ENCODE measurements at regions not wholly inside any gene's neighbourhood (a gene's known extent, or its start where the extent isn't known, plus 50 kb on each side); places are given as distances from the start of the nearest gene placed in this dataset.

GRCh38 chr13:88526186-88526852 lies 855.1 kb downstream of the SLITRK5 start:
- no peaks in the 10 kb centered on the region for H3K79me2 ChIP-seq (ENCODE audit: low read depth)
- CTCF ChIA-PET: no interaction called here
- H2AFZ ChIP-seq: no peak overlapping the region; the same call in 1 of the 2 replicates
- H3K27me3 ChIP-seq (ENCODE audit: insufficient read depth, low read depth): no peaks in the 10 kb centered on the region
- no peaks in the 10 kb centered on the region for H3K9me3 ChIP-seq (ENCODE audit: insufficient read depth, low read depth)
- H4K20me1 ChIP-seq (ENCODE audit: insufficient read depth): no peaks in the 10 kb centered on the region
- POLR2A ChIA-PET (ENCODE audit: unreplicated experiment): no interaction called here
- H3K9me2 ChIP-seq (ENCODE audit: insufficient read depth): no peaks in the 10 kb centered on the region
- no peaks in the 10 kb centered on the region for H3K36me3 ChIP-seq (ENCODE audit: low read depth)
- H3K27ac ChIP-seq: no peak overlapping the region
- TF ChIP-seq, protein P1, sequence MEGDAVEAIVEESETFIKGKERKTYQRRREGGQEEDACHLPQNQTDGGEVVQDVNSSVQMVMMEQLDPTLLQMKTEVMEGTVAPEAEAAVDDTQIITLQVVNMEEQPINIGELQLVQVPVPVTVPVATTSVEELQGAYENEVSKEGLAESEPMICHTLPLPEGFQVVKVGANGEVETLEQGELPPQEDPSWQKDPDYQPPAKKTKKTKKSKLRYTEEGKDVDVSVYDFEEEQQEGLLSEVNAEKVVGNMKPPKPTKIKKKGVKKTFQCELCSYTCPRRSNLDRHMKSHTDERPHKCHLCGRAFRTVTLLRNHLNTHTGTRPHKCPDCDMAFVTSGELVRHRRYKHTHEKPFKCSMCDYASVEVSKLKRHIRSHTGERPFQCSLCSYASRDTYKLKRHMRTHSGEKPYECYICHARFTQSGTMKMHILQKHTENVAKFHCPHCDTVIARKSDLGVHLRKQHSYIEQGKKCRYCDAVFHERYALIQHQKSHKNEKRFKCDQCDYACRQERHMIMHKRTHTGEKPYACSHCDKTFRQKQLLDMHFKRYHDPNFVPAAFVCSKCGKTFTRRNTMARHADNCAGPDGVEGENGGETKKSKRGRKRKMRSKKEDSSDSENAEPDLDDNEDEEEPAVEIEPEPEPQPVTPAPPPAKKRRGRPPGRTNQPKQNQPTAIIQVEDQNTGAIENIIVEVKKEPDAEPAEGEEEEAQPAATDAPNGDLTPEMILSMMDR (conservative IDR thresholded peaks at IDR 0.05): no peak
- TF ChIP-seq EZH2 (IDR thresholded peaks at IDR 0.05; ENCODE audit: low read depth): no peak
- intact Hi-C loops (cut with micrococcal nuclease; ENCODE audit: unreplicated experiment): no loop called here
- no TSS peak for BruUV-seq (replicated peaks)
- H3F3A ChIP-seq (ENCODE audit: insufficient read depth, low read depth): no peaks in the 10 kb centered on the region
- no peaks in the 10 kb centered on the region for H3K4me1 ChIP-seq (replicated peaks; ENCODE audit: insufficient read depth)
- H3K4me2 ChIP-seq: no peak overlapping the region
- no peak for DNase-seq
- H3K4me3 ChIP-seq: no peak overlapping the region

DNA sequence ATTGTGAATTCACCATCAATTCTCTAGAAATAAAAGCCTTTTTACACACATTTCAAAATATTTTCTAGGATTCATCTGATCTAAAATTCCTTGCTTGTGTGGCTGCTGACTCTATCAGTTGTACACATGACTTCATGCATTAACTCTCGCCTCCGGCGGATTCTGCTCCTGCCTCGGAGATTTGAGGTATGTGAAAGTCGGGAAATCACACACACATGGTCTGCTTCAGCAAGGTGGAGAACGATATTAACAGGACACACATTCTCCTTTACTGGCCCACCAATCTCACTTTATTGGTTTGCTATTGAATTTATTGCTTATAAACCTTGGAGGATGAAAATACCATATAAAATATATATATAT lies 855.7 kb downstream of the SLITRK5 start:
- Histone ChIP-seq H3K4me3 (no peak overlapping the region), H3K9me2 (ENCODE audit: insufficient read depth) (no peaks in the 10 kb centered on the region), H4K20me1 (ENCODE audit: insufficient read depth) (no peaks in the 10 kb centered on the region), H3K9me3 (ENCODE audit: insufficient read depth, low read depth) (no peaks in the 10 kb centered on the region), H3F3A (ENCODE audit: insufficient read depth, low read depth) (no peaks in the 10 kb centered on the region), H3K36me3 (ENCODE audit: low read depth) (no peaks in the 10 kb centered on the region), H3K27ac (no peak overlapping the region), H3K4me1 (replicated peaks; ENCODE audit: insufficient read depth) (no peaks in the 10 kb centered on the region), H3K27me3 (ENCODE audit: insufficient read depth, low read depth) (no peaks in the 10 kb centered on the region), H3K79me2 (ENCODE audit: low read depth) (no peaks in the 10 kb centered on the region), H2AFZ (no peak overlapping the region), H3K4me2 (no peak overlapping the region)
- intact Hi-C loops (cut with micrococcal nuclease; ENCODE audit: unreplicated experiment): no loop called here
- no peak for DNase-seq
- no TSS peak for BruUV-seq (replicated peaks)
- TF ChIP-seq, protein P1 (conservative IDR thresholded peaks at IDR 0.05): no peak
- no peak for TF ChIP-seq EZH2 (IDR thresholded peaks at IDR 0.05; ENCODE audit: low read depth)
- ChIA-PET CTCF (no interaction called here), POLR2A (ENCODE audit: unreplicated experiment) (no interaction called here)

DNA sequence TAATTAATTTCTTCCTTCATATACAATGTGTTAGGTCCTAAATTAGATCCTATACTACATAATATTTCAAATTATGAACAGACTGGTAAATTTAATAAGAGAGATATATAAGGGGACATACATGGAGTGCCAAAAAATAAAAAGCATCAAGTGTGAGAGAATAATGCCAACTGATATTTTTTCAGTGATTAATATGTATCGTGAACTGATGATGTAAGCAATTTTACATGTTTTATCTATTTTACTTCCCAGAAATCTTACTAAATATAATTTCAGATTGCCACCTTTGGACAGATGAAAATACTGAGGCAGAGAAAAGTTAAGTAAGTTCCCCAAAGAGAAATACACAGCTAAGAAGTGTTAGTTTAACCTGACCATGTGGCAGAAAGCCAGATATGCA lies 870.8 kb downstream of the SLITRK5 start:
- Histone ChIP-seq H3F3A (ENCODE audit: insufficient read depth, low read depth) (no peaks in the 10 kb centered on the region), H3K79me2 (ENCODE audit: low read depth) (no peaks in the 10 kb centered on the region), H3K9me3 (ENCODE audit: insufficient read depth, low read depth) (no peaks in the 10 kb centered on the region; the same call in 1 of the 2 replicates), H3K36me3 (ENCODE audit: low read depth) (no peaks in the 10 kb centered on the region), H3K27me3 (ENCODE audit: insufficient read depth, low read depth) (no peaks in the 10 kb centered on the region), H3K4me3 (no peak overlapping the region), H3K27ac (no peak overlapping the region), H2AFZ (no peak overlapping the region), H3K4me1 (replicated peaks; ENCODE audit: insufficient read depth) (no peaks in the 10 kb centered on the region), H3K4me2 (no peak overlapping the region), H3K9me2 (ENCODE audit: insufficient read depth) (no peaks in the 10 kb centered on the region), H4K20me1 (ENCODE audit: insufficient read depth) (no peaks in the 10 kb centered on the region)
- BruUV-seq (replicated peaks): no TSS peak
- CTCF ChIA-PET: no interaction called here
- POLR2A ChIA-PET (ENCODE audit: unreplicated experiment): no interaction called here
- intact Hi-C loops (cut with micrococcal nuclease; ENCODE audit: unreplicated experiment): no loop called here
- TF ChIP-seq EZH2 (IDR thresholded peaks at IDR 0.05; ENCODE audit: low read depth): no peak
- TF ChIP-seq, protein P1 (conservative IDR thresholded peaks at IDR 0.05): no peak
- DNase-seq: no peak
